Limb (tissue), 2 donors: ENCODE measurements at regions not wholly inside any gene's neighbourhood (a gene's known extent, or its start where the extent isn't known, plus 50 kb on each side); places are given as distances from the start of the nearest gene placed in this dataset.
"Not testable (repeated sequence)": the region's sequence is repeated elsewhere in the genome, so short reads cannot be mapped to it uniquely, and the experiment has no call there.

Experiments used
- DNase-seq, 2 donors: peaks; one replicate each; pipeline ENCODE4 v3.0.0-alpha.2; 2016; ENCODE audit errors: extremely low spot score in 2 of 2

GRCh38 chr6:74434171-74434570, 738.2 kb downstream of the CD109 start:
- DNase-seq = no peak

GRCh38 chr6:74431873-74432580, 736.0 kb downstream of the CD109 start:
- DNase-seq = no peak

GRCh38 chr6:74420221-74420620, 724.2 kb downstream of the CD109 start:
- no peak for DNase-seq

GRCh38 chr6:74415056-74415455, 719.1 kb downstream of the CD109 start:
- DNase-seq = no peak

GRCh38 chr6:74410630-74411029, 714.6 kb downstream of the CD109 start:
- DNase-seq = no peak

- DNase-seq = peak in 1 of 2 donors; percentile 78
Measured at GRCh38 chr6:74409447-74409846, 713.4 kb downstream of the CD109 start.

- DNase-seq = no peak
Measured at GRCh38 chr6:74408844-74409243, 712.8 kb downstream of the CD109 start.

GRCh38 chr6:74404366-74404765, 708.4 kb downstream of the CD109 start:
- DNase-seq = no peak

- DNase-seq = no peak
Measured at GRCh38 chr6:74402781-74403180, 706.8 kb downstream of the CD109 start.

- DNase-seq = not testable (repeated sequence)
Measured at GRCh38 chr6:74378437-74378836, 682.4 kb downstream of the CD109 start.

GRCh38 chr6:74369556-74369993, 673.6 kb downstream of the CD109 start:
- no peak for DNase-seq

GRCh38 chr6:74368746-74369145, 672.7 kb downstream of the CD109 start:
- no peak for DNase-seq

- no peak for DNase-seq
Measured at GRCh38 chr6:74366634-74367033, 670.6 kb downstream of the CD109 start.

GRCh38 chr6:74362391-74362790, 666.4 kb downstream of the CD109 start:
- DNase-seq = no peak

- DNase-seq = no peak
Measured at GRCh38 chr6:74357321-74357720, 661.3 kb downstream of the CD109 start.

GRCh38 chr6:74356391-74356790, 660.4 kb downstream of the CD109 start:
- no peak for DNase-seq

GRCh38 chr6:74346936-74347535, 651.0 kb downstream of the CD109 start:
- DNase-seq = peak in 1 of 2 donors; percentile 79

- DNase-seq = no peak
Measured at GRCh38 chr6:74343804-74344203, 647.8 kb downstream of the CD109 start.

- DNase-seq = not testable (repeated sequence)
Measured at GRCh38 chr6:74343321-74343720, 647.3 kb downstream of the CD109 start.

- DNase-seq = no peak
Measured at GRCh38 chr6:74334722-74335121, 638.7 kb downstream of the CD109 start.

- no peak for DNase-seq
Measured at GRCh38 chr6:74333406-74333805, 637.4 kb downstream of the CD109 start.

- no peak for DNase-seq
Measured at GRCh38 chr6:74320715-74321114, 624.7 kb downstream of the CD109 start.

- DNase-seq = no peak
Measured at GRCh38 chr6:74320074-74320473, 624.1 kb downstream of the CD109 start.
